ENCODE measurements at regions not wholly inside any gene's neighbourhood (a gene's known extent, or its start where the extent isn't known, plus 50 kb on each side); places are given as distances from the start of the nearest gene placed in this dataset.

GRCh38 chr10:69749178-69750010 is 52.3 kb upstream of the COL13A1 start:
- BruUV-seq (replicated peaks) = no TSS peak
- Mint-ChIP-seq H3K27me3 (ENCODE audit: insufficient read depth, unreplicated experiment) (peaks cover 28% of the 10 kb centered on the region), H3K9me3 (ENCODE audit: unreplicated experiment) (no peaks in the 10 kb centered on the region), H3K36me3 (ENCODE audit: insufficient read depth, unreplicated experiment) (no peaks in the 10 kb centered on the region), H3K4me1 (ENCODE audit: insufficient read depth, unreplicated experiment) (peaks cover 8% of the 10 kb centered on the region), H3K27ac (ENCODE audit: low read depth, unreplicated experiment) (no peak overlapping the region), H3K4me3 (ENCODE audit: unreplicated experiment) (no peak overlapping the region)
- no peak for DNase-seq (ENCODE audit: unreplicated experiment)
- CTCF ChIA-PET = no interaction called here
- TF ChIP-seq CTCF (IDR thresholded peaks at IDR 0.05; ENCODE audit: unreplicated experiment) = no peak
- POLR2A ChIA-PET = no interaction called here
- intact Hi-C loops (cut with micrococcal nuclease) = no loop called here

- ChIA-PET CTCF (no interaction called here), POLR2A (no interaction called here)
- H3K9me3 Mint-ChIP-seq (ENCODE audit: unreplicated experiment) = no peaks in the 10 kb centered on the region
- DNase-seq (ENCODE audit: unreplicated experiment) = no peak
- no peak overlapping the region for H3K4me3 Mint-ChIP-seq (ENCODE audit: unreplicated experiment)
- H3K4me1 Mint-ChIP-seq (ENCODE audit: insufficient read depth, unreplicated experiment) = peaks cover 3% of the 10 kb centered on the region
- intact Hi-C loops (cut with micrococcal nuclease) = no loop called here
- H3K27ac Mint-ChIP-seq (ENCODE audit: low read depth, unreplicated experiment) = no peak overlapping the region
- peaks cover 28% of the 10 kb centered on the region for H3K27me3 Mint-ChIP-seq (ENCODE audit: insufficient read depth, unreplicated experiment)
- H3K36me3 Mint-ChIP-seq (ENCODE audit: insufficient read depth, unreplicated experiment) = no peaks in the 10 kb centered on the region
- TF ChIP-seq CTCF (IDR thresholded peaks at IDR 0.05; ENCODE audit: unreplicated experiment) = no peak
- no TSS peak for BruUV-seq (replicated peaks)
Measured at GRCh38 chr10:69750011-69750373, 51.7 kb upstream of the COL13A1 start.

- Mint-ChIP-seq H3K4me3 (ENCODE audit: unreplicated experiment) (no peak overlapping the region), H3K36me3 (ENCODE audit: insufficient read depth, unreplicated experiment) (no peaks in the 10 kb centered on the region), H3K4me1 (ENCODE audit: insufficient read depth, unreplicated experiment) (no peaks in the 10 kb centered on the region), H3K27me3 (ENCODE audit: insufficient read depth, unreplicated experiment) (peaks cover 28% of the 10 kb centered on the region), H3K9me3 (ENCODE audit: unreplicated experiment) (no peaks in the 10 kb centered on the region), H3K27ac (ENCODE audit: low read depth, unreplicated experiment) (no peak overlapping the region)
- no peak for DNase-seq (ENCODE audit: unreplicated experiment)
- ChIA-PET CTCF (no interaction called here), POLR2A (interaction anchor here (0.9 kb wide), 1 partner anchor 14 kb away, joined by 3 read pairs; no protein-coding TSS in a partner anchor)
- BruUV-seq (replicated peaks) = no TSS peak
- intact Hi-C loops (cut with micrococcal nuclease) = no loop called here
- TF ChIP-seq CTCF (IDR thresholded peaks at IDR 0.05; ENCODE audit: unreplicated experiment) = no peak
Measured at GRCh38 chr10:69750725-69751124, 51.0 kb upstream of the COL13A1 start.

DNA sequence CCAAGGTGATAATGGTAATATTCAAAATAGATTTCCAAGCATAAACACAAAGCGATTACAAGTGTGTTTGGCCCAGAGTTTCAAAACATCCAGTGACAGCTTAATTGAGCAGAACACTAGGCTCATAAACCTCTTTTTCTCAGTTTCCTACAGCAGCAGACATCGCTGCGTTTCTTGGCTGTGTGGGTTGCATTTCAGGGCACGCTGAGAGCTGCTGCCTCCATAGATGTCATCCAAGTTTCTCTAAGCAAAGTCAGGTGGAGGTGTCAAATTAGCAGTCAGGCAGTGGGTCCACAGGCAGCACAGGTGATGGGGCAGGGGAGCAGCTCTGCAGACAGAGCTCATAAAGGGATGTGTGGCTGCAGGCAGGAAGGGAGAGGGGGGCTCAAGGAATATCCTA is 50.5 kb upstream of the COL13A1 start:
- Mint-ChIP-seq H3K27ac (ENCODE audit: low read depth, unreplicated experiment) (no peak overlapping the region), H3K27me3 (ENCODE audit: insufficient read depth, unreplicated experiment) (peaks cover 28% of the 10 kb centered on the region), H3K4me3 (ENCODE audit: unreplicated experiment) (no peak overlapping the region), H3K36me3 (ENCODE audit: insufficient read depth, unreplicated experiment) (no peaks in the 10 kb centered on the region), H3K4me1 (ENCODE audit: insufficient read depth, unreplicated experiment) (no peaks in the 10 kb centered on the region), H3K9me3 (ENCODE audit: unreplicated experiment) (no peaks in the 10 kb centered on the region)
- DNase-seq (ENCODE audit: unreplicated experiment) = no peak
- ChIA-PET CTCF (no interaction called here), POLR2A (interaction anchor here (0.9 kb wide), 1 partner anchor 15 kb away, joined by 3 read pairs; no protein-coding TSS in a partner anchor)
- intact Hi-C loops (cut with micrococcal nuclease) = no loop called here
- BruUV-seq (replicated peaks) = no TSS peak
- no peak for TF ChIP-seq CTCF (IDR thresholded peaks at IDR 0.05; ENCODE audit: unreplicated experiment)

All from MCF 10A (cell line).